ENCODE measurements at regions not wholly inside any gene's neighbourhood (a gene's known extent, or its start where the extent isn't known, plus 50 kb on each side); places are given as distances from the start of the nearest gene placed in this dataset.
"Not testable (repeated sequence)": the region's sequence is repeated elsewhere in the genome, so short reads cannot be mapped to it uniquely, and the experiment has no call there.

DNA sequence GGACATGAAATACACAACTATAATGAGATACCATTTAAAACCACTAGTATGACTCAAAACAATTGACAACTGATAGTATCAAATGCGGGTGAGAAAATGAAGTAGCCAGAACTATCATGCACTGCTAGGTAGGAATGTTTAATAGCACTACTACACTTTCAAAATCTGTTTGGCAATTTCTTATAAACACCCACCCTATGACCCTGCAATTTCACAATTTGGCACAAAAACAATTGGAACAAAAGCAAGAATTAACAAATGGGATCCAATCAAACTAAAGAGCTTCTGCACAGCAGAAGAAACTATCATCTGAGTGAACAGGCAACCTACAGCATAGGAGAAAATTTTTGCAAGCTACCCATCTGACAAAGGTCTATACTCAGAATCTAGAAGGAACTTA, 431.2 kb upstream of the GYPC start:
- DNase-seq (ENCODE audit: low read depth in 3 of 3): no peak

DNA sequence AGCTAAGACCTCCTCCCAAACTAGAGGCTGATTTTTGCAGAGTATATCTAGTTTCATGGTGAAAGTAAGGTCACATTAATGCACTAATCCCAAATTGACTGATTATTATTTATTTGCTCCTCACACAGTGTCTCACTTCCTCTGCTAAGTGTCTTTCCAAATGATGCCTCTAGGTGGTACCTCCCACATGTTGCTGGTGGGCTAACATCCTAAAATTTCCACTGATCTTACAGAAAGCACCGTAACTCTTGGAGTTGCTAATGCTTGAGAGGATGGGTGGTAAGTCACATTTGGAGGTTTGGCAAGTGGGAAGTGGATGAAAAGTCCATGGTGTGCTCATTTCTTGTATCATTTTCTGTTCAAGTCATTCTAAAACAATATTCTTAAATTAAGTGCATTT, 428.7 kb upstream of the GYPC start:
- no peak for DNase-seq (ENCODE audit: low read depth in 3 of 3)

- DNase-seq (ENCODE audit: low read depth in 3 of 3): no peak
Measured at GRCh38 chr2:126228531-126228930, 427.4 kb upstream of the GYPC start.

DNA sequence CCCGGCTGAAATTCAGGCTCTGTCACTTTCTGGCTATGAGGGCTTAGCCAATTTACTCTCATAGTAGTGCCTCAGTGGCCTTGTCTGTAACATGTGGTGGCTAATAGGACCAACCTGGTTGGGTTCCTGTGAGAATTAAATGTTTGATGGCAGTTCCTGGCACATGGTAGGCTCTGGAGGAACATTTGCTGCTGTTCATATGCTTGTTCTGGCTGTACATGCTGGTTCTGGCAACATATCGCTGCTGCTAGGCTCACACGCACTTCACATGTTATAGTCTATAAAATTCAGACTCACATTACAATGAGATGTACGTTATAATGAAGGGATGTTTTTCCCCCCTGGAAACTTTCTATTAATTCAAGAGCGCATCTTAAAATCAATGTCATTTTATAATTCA, 417.7 kb upstream of the GYPC start:
- no peak for DNase-seq (ENCODE audit: low read depth in 3 of 3)

GRCh38 chr2:126239320-126239955, 416.5 kb upstream of the GYPC start:
- DNase-seq (ENCODE audit: low read depth in 3 of 3): no peak

DNA sequence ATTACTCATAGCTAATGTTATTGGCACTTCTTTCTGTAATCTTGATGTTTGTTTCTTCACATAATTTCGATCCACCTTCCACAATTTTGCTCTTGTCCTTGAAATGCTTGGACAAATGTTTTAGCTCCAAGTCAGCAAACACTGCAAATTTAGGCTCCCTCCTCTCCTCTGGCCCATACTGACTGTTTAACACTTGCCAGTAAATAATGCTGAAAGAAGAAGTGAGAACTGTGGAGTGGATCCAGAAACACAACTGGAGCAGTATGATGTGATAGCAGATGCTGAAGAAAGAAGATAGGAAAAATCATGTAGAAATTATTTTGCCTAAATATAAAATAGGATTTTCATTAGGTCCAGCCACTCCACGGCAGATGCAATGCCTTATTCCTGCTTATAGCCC, 415.0 kb upstream of the GYPC start:
- no peak for DNase-seq (ENCODE audit: low read depth in 3 of 3)

- no peak for DNase-seq (ENCODE audit: low read depth in 3 of 3)
Measured at GRCh38 chr2:126241411-126241810, 414.5 kb upstream of the GYPC start.

DNA sequence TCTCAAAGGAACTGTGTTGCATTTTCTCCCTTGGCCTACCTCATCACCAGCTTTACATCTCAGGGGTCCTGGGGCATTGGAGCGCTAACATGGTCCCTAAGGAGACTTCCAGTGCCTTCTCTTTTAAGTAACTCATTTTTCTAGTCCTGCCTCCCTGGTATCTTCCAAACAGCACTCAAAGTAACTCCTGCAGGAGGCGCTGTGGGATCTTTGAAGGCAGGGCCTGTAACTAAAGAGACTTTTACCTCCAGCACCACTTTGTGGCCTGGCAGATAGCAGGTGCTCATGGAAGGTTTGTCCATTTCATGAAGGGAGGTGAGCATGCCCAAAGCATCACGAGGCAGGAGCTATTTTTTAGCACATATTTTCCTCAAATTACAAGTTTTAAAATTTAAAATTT, 411.0 kb upstream of the GYPC start:
- DNase-seq (ENCODE audit: low read depth in 3 of 3): peak; percentile 4 to 44 (median 4)

DNA sequence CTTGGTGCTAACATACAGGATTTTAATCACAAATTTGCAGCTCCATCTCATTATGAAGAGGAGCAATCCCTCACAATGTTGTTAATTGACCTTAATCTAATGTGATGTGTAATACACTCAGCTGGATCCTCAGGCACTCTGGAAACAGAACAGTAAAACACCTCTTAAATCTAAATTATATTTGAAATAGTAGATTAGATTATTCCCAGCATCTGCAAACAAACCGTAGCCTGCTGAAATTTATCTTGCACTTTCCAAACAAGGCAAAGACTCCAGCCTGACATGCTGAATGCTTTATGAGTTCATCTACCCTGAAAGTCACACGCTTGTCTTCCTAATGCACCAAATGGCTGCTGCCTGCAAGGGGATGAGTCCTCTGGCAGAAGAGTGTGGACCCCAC, 402.3 kb upstream of the GYPC start:
- DNase-seq (ENCODE audit: low read depth in 3 of 3): no peak

DNA sequence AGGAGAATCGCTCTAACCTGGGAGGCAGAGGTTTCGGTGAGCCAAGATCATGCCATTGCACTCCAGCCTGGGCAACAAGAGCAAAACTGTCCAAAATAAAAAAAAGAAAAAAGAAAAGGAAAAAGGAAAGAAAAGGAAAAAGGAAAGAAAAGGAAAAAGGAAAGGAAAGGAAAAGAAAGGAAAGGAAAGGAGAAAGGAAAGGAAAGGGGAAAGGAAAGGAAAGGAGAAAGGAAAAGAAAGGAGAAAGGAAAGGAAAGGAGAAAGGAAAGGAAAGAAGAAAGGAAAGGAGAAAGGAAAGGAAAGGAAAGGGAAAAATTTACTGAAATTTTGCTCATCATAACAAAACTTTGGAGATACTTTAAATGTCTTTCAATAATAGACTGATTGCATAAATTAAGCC, 391.3 kb upstream of the GYPC start:
- no peak for DNase-seq (ENCODE audit: low read depth in 3 of 3)

DNA sequence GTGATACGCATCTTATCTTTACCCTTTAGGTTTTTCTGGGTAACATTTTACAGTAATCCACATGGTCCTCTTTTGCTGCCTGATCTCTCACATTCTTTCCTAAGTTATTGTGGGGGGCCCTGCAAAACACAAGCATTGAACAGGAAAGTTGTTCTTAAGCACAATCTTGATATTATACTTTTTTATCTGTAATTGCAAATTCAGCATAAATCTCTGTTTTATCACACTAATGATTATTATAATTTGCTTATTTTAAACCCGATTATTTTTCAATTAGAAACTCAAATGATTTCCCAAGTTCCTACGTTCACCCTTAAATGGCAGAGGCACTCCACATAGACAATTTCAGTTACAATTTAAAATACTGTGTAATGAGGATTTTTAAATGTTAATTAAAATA, 386.0 kb upstream of the GYPC start:
- no peak for DNase-seq (ENCODE audit: low read depth in 3 of 3)

DNA sequence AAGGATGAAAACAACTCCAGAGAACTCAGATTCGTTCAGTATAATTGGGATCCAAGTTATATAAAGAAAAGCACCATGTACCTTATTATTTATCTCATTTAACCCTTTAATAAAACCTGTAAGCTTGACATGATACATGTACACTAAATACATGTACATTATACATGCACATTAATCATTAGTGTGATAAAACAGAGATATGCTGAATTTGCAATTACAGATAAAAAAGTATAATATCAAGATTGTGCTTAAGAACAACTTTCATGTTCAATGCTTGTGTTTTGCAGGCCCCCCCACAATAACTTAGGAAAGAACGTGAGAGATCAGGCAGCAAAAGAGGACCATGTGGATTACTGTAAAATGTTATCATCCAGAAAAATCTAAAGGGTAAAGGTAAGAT, 385.4 kb upstream of the GYPC start:
- DNase-seq (ENCODE audit: low read depth in 3 of 3): no peak

- DNase-seq (ENCODE audit: low read depth in 3 of 3): no peak
Measured at GRCh38 chr2:126272401-126272800, 383.6 kb upstream of the GYPC start.

- no peak for DNase-seq (ENCODE audit: low read depth in 3 of 3)
Measured at GRCh38 chr2:126275098-126275497, 380.9 kb upstream of the GYPC start.

GRCh38 chr2:126276268-126276667, 379.7 kb upstream of the GYPC start:
- DNase-seq (ENCODE audit: low read depth in 3 of 3): not testable (repeated sequence)

DNA sequence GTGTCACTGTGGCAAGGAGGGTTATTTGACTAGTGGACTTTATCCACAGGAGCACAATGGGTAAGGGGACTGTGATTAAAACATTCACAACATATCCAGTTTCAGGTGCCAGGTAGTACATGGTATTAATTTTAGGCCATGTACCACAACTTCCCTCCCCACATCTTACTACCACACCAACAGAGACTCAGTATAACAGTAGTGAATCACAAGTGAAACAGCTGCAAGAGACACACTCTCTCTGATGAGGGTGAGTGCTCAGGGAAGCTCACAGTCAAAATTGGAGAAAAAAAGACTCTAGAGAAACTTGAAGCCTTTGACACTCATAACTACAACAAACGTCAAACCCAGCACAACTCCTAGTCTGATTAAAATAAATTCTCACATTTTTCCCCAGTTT, 367.6 kb upstream of the GYPC start:
- DNase-seq (ENCODE audit: low read depth in 3 of 3): no peak

GRCh38 chr2:126293962-126294361, 362.0 kb upstream of the GYPC start:
- DNase-seq (ENCODE audit: low read depth in 3 of 3): not testable (repeated sequence)

DNA sequence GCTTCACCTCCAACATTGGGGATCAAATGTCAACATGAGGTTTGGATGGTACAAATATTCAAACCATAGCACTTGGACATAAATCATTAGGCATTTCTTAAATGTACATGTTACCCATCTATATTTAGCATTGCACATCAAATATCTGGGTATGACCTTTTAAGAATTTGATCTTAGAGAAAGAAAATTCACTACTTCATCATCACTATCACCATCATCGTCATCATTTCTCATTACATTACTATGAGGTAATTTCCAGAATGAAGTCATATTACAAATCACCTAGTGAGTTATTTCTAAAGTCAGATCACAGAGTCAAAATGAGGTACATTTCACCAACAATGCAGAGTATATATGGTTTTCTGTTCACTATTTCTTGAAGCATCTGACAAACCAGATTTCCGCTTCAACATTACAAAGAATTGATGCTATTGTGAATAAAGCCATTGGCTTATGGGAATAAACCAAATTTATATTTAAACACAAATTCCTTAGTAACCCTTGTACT, 356.4 kb upstream of the GYPC start:
- no peak for DNase-seq (ENCODE audit: low read depth in 3 of 3)

DNA sequence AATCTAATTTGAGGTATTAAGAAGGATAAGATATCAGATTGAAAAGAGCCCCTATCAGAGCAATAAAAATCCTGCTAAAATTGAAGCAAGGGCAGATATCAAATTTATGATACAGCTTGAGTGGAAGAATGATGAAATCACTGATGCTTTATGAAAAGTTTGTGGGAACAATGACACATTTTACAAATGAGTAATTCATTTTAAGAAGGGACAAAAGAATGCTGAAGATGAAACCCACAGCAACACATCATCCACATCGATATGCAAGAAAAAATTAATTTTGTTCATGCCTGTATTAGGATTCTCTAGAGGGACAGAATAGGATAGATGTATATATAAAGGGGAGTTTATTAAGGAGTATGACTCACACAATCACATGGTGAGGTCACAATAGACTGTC, 355.6 kb upstream of the GYPC start:
- no peak for DNase-seq (ENCODE audit: low read depth in 3 of 3)

DNA sequence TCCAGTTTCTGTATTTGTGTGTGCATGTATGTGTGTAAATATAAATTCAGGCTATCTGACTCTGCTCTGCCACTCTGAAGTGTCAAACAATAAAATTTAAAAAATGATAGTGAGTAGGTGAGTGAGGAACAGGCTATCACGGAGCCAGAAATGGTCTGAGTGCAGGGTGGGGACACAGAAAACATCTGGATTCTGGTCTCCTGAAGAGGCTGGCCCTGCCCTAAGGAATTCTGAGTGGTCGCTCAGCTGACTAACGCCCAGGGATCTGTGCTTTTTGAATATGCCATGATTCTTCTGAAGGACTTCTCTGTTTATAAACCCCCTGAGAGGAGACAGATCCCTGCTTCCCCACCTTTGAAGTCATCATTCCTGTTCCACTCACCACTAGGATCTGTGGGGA, 353.9 kb upstream of the GYPC start:
- DNase-seq (ENCODE audit: low read depth in 3 of 3): no peak

DNA sequence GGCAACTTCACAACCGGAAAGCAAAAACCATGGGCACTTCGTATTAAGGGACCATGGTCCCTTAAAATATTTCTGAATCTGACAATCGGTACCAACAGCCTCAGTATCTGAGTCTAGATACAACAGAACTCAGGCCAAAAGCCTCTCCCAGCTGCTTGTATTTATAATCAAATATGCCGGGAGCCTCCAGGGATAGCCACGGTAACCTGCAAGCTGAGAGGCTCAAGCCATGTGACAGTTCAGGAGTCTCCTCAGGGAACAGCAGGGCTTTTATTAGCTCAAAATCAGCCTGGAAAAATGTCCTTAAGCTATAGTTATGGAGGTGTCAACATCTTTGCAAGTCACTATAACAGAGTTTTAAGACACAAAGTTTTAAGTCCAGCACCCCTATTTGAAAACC, 352.8 kb upstream of the GYPC start:
- no peak for DNase-seq (ENCODE audit: low read depth in 3 of 3)

GRCh38 chr2:126304154-126304553, 351.8 kb upstream of the GYPC start:
- DNase-seq (ENCODE audit: low read depth in 3 of 3): no peak

- no peak for DNase-seq (ENCODE audit: low read depth in 3 of 3)
Measured at GRCh38 chr2:126306539-126306938, 349.4 kb upstream of the GYPC start.

DNA sequence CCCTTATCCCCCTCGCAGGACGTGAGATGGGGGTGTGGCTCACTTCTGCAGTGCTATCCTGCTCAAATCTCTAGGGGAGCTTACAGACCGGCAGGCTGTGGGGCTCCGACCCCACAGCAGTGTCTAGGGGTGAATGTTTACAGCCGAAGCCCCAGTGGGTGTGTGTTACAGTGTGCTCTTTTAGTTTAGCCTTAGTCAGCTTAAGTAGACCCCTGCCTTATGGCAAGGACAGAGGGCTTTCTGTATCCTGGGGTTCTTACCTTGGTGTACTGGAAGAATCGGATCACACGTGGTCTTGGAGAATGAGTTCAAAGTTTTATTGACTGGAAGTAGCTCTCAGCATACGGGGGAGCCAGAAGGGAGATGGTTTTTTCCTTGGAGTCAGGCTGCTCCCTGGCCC, 348.2 kb upstream of the GYPC start:
- no peak for DNase-seq (ENCODE audit: low read depth in 3 of 3)
